ENCODE measurements at regions not wholly inside any gene's neighbourhood (a gene's known extent, or its start where the extent isn't known, plus 50 kb on each side); places are given as distances from the start of the nearest gene placed in this dataset.

DNA sequence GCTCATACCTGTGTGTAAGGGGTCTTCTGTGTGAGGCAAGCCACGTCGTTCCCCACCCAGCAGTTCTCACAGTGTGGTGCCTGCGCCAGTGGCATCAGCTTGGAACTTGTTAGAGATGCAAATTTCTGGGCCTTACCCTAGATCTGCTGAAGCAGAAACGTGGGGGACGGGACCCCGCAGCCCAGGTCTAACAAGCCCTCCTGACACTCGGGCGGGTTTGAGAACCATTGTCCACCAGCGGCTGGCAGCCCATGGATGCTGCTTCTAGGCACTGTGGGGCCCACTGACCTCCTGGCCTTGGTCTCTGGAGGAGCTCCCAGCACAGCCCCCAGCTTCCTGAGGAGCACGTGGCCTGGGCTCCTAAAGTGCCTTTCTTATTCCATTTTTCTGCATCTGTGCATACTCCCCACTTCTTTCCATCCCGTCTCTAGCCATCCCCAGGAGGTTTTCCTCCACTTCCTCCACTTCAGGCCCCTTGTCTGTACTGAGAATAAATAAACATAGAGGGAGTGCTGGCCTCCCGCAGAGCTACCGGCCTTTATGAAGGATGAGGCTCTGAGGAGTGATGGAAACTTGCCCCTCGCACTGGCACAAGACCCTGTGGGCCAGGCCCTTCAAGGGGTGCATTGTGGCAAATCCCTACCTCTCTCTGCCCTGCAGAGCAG lies 94.3 kb downstream of the GALR1 start:
- no peak overlapping the region for H3K27ac ChIP-seq (ENCODE audit: control insufficient read depth, insufficient read depth, low read length)
- H2AFZ ChIP-seq (ENCODE audit: control insufficient read depth, low read length): no peak overlapping the region
- TF ChIP-seq CTCF (optimal IDR thresholded peaks at IDR 0.05 in 1 of 3, IDR thresholded peaks at IDR 0.05 in 1 of 3, conservative IDR thresholded peaks at IDR 0.05 in 1 of 3; ENCODE audit: extremely low read depth in 1 of 3, insufficient read depth in 2 of 3, low read length in 3 of 3): no peak
- no peak for TF ChIP-seq EZH2 (IDR thresholded peaks at IDR 0.05; ENCODE audit: low read length)
- DNase-seq (ENCODE audit: low read depth, low spot score) (no peak), FAIRE-seq (no peak)
- no peaks in the 10 kb centered on the region for H3K4me1 ChIP-seq (ENCODE audit: control insufficient read depth, extremely low read depth, insufficient read depth, low read length)
- no peak overlapping the region for H3K4me2 ChIP-seq (ENCODE audit: control insufficient read depth, extremely low read depth, insufficient read depth, low read depth, low read length)
- no peaks in the 10 kb centered on the region for H3K36me3 ChIP-seq (ENCODE audit: control insufficient read depth in 2 of 2, extremely low read depth in 1 of 2, insufficient read depth in 2 of 2, low read length in 2 of 2)
- dilution Hi-C loops (cut with MboI; ENCODE audit: extremely low pct_ligation_motif_present, low sequenced_read_pairs): no loop called here
- peaks cover 5% of the 10 kb centered on the region for H3K9me3 ChIP-seq (ENCODE audit: control insufficient read depth, low read depth, low read length)
- H3K9ac ChIP-seq (ENCODE audit: control insufficient read depth, extremely low read depth, insufficient read depth, low read length): no peak overlapping the region
- H3K27me3 ChIP-seq (ENCODE audit: control insufficient read depth, extremely low read depth, insufficient read depth, low read length): no peaks in the 10 kb centered on the region
- H3K4me3 ChIP-seq (ENCODE audit: control insufficient read depth in 2 of 3, extremely low read depth in 1 of 3, insufficient read depth in 2 of 3, low read depth in 1 of 3, low read length in 3 of 3): no peak overlapping the region
- H4K20me1 ChIP-seq (ENCODE audit: control insufficient read depth, extremely low read depth, insufficient read depth, low read length): no peaks in the 10 kb centered on the region
- no peaks in the 10 kb centered on the region for H3K9me1 ChIP-seq (ENCODE audit: control insufficient read depth, extremely low read depth, insufficient read depth, low read length)
- H3K79me2 ChIP-seq (ENCODE audit: control insufficient read depth, insufficient read depth, low read length): no peaks in the 10 kb centered on the region

GRCh38 chr18:77344786-77345500 lies 95.3 kb downstream of the GALR1 start:
- no peak for TF ChIP-seq EZH2 (IDR thresholded peaks at IDR 0.05; ENCODE audit: low read length)
- no peak for TF ChIP-seq CTCF (optimal IDR thresholded peaks at IDR 0.05 in 1 of 3, IDR thresholded peaks at IDR 0.05 in 1 of 3, conservative IDR thresholded peaks at IDR 0.05 in 1 of 3; ENCODE audit: extremely low read depth in 1 of 3, insufficient read depth in 2 of 3, low read length in 3 of 3)
- no peak overlapping the region for H3K27ac ChIP-seq (ENCODE audit: control insufficient read depth, insufficient read depth, low read length)
- no peaks in the 10 kb centered on the region for H3K4me1 ChIP-seq (ENCODE audit: control insufficient read depth, extremely low read depth, insufficient read depth, low read length)
- H3K9ac ChIP-seq (ENCODE audit: control insufficient read depth, extremely low read depth, insufficient read depth, low read length): no peak overlapping the region
- FAIRE-seq (no peak), DNase-seq (ENCODE audit: low read depth, low spot score) (no peak)
- H3K79me2 ChIP-seq (ENCODE audit: control insufficient read depth, insufficient read depth, low read length): no peaks in the 10 kb centered on the region
- H3K9me3 ChIP-seq (ENCODE audit: control insufficient read depth, low read depth, low read length): peaks cover 4% of the 10 kb centered on the region
- H3K9me1 ChIP-seq (ENCODE audit: control insufficient read depth, extremely low read depth, insufficient read depth, low read length): no peaks in the 10 kb centered on the region
- H3K36me3 ChIP-seq (ENCODE audit: control insufficient read depth in 2 of 2, extremely low read depth in 1 of 2, insufficient read depth in 2 of 2, low read length in 2 of 2): no peaks in the 10 kb centered on the region
- no peak overlapping the region for H2AFZ ChIP-seq (ENCODE audit: control insufficient read depth, low read length)
- H4K20me1 ChIP-seq (ENCODE audit: control insufficient read depth, extremely low read depth, insufficient read depth, low read length): no peaks in the 10 kb centered on the region
- dilution Hi-C loops (cut with MboI; ENCODE audit: extremely low pct_ligation_motif_present, low sequenced_read_pairs): no loop called here
- no peak overlapping the region for H3K4me3 ChIP-seq (ENCODE audit: control insufficient read depth in 2 of 3, extremely low read depth in 1 of 3, insufficient read depth in 2 of 3, low read depth in 1 of 3, low read length in 3 of 3)
- H3K27me3 ChIP-seq (ENCODE audit: control insufficient read depth, extremely low read depth, insufficient read depth, low read length): no peaks in the 10 kb centered on the region
- H3K4me2 ChIP-seq (ENCODE audit: control insufficient read depth, extremely low read depth, insufficient read depth, low read depth, low read length): no peak overlapping the region

Data from keratinocyte (primary cell).